Esophagus muscularis mucosa (tissue), 4 donors: ENCODE measurements at regions not wholly inside any gene's neighbourhood (a gene's known extent, or its start where the extent isn't known, plus 50 kb on each side); places are given as distances from the start of the nearest gene placed in this dataset.

ENCODE experiments used
- DNase-seq: peaks from one replicate; pipeline ENCODE4 v3.0.0-alpha.2; 2017; ENCODE audit errors: extremely low spot score
- H3K27ac ChIP-seq, 4 donors: fragments of 200-600 bp; sonication (generic); replicated peaks in 1 of 4; 1 replicate in 3 of 4; 2 replicates in 1 of 4; pipeline ENCODE4 v1.5.1; 2016 to 2019; ENCODE audit warnings: mild to moderate bottlenecking in 1 of 4
- H3K27me3 ChIP-seq, 4 donors: fragments of 200-600 bp; sonication (generic); one replicate each; pipeline versions ENCODE4 v1.5.1 to v1.6.0; 2016 to 2019
- H3K36me3 ChIP-seq, 4 donors: fragments of 200-600 bp; sonication (generic); one replicate each; pipeline ENCODE4 v1.5.1; 2016 to 2019
- H3K4me1 ChIP-seq, 4 donors: fragments of 200-600 bp; sonication (generic); one replicate each; pipeline ENCODE4 v1.5.1; 2016 to 2019
- H3K4me3 ChIP-seq, 4 donors: fragments of 200-600 bp; sonication (generic); 1 replicate in 2 of 4; 2 replicates in 2 of 4; pipeline ENCODE4 v1.5.1; 2016 to 2019; ENCODE audit warnings: mild to moderate bottlenecking in 4 of 4, moderate library complexity in 1 of 4
- H3K9me3 ChIP-seq, 4 donors: fragments of 200-600 bp; sonication (generic); 1 replicate in 3 of 4; 2 replicates in 1 of 4; pipeline ENCODE4 v1.5.1; 2016 to 2019
- CTCF ChIP-seq, 3 experiments: fragments of 200-600 bp in 2 of 3; fragments of 450-650 bp in 1 of 3; sonication (generic) in 2 of 3; IDR thresholded peaks; one replicate each; pipeline ENCODE4 v1.5.1; 2017 to 2019; ENCODE audit warnings: antibody characterized with exemption in 3 of 3, mild to moderate bottlenecking in 2 of 3, moderate library complexity in 1 of 3
- EP300 ChIP-seq: sonication (generic); formaldehyde crosslinking; IDR thresholded peaks from one replicate; pipeline ENCODE4 v1.6.1; 2017; ENCODE audit warnings: antibody characterized with exemption
- POLR2A ChIP-seq: fragments of 450-650 bp; IDR thresholded peaks from one replicate; pipeline ENCODE4 v1.6.1; 2017; ENCODE audit warnings: antibody characterized with exemption, moderate library complexity, mild to moderate bottlenecking, low read depth
- POLR2AphosphoS5 ChIP-seq, 2 donors: sonication (generic); formaldehyde crosslinking; IDR thresholded peaks; one replicate each; pipeline ENCODE4 v1.6.1; 2017; ENCODE audit warnings: antibody characterized with exemption in 2 of 2
- WGBS: methylation state at CpG from one replicate; pipeline ENCODE4 v1.1.5; 2018; 5-methylcytosine and 5-hydroxymethylcytosine counted together
- intact Hi-C: fragments of 100-400 bp; cut with DNase I; formaldehyde crosslinking; loops from one replicate; pipeline ENCODE4 v1.15.1; 2023

- Histone ChIP-seq H3K27ac (no peak overlapping the region), H3K4me3 (no peak overlapping the region), H3K36me3 (no peaks in the 10 kb centered on the region), H3K4me1 (no peaks in the 10 kb centered on the region), H3K27me3 (no peaks in the 10 kb centered on the region), H3K9me3 (peaks cover 0 to 6% (median 0%) of the 10 kb centered on the region in 4 donors)
- WGBS: 96% methylated on average over 3 of the region's 3 CpGs
- no peak for TF ChIP-seq POLR2AphosphoS5 (IDR thresholded peaks at IDR 0.05)
- no peak for TF ChIP-seq POLR2A
- TF ChIP-seq EP300: no peak
- no peak for TF ChIP-seq CTCF (IDR thresholded peaks at IDR 0.05)
- no peak for DNase-seq
- intact Hi-C loops: no loop called here
Measured at GRCh38 chr2:196492946-196493345, 146.6 kb upstream of the CCDC150 start.

- no peak for TF ChIP-seq POLR2A
- no peak for TF ChIP-seq CTCF (IDR thresholded peaks at IDR 0.05)
- no peak for TF ChIP-seq POLR2AphosphoS5 (IDR thresholded peaks at IDR 0.05)
- no peak for TF ChIP-seq EP300
- intact Hi-C loops: no loop called here
- Histone ChIP-seq H3K27me3 (no peaks in the 10 kb centered on the region), H3K4me3 (no peak overlapping the region), H3K9me3 (peaks cover 0 to 21% (median 6%) of the 10 kb centered on the region in 4 donors), H3K36me3 (no peaks in the 10 kb centered on the region), H3K27ac (no peak overlapping the region), H3K4me1 (no peaks in the 10 kb centered on the region)
- WGBS: 75% methylated on average over 3 of the region's 3 CpGs
- no peak for DNase-seq
Measured at GRCh38 chr2:196498962-196499361, 140.6 kb upstream of the CCDC150 start.

- Histone ChIP-seq H3K27me3 (no peaks in the 10 kb centered on the region), H3K4me3 (no peak overlapping the region), H3K9me3 (peaks cover 0 to 21% (median 6%) of the 10 kb centered on the region in 4 donors), H3K27ac (no peak overlapping the region), H3K4me1 (no peaks in the 10 kb centered on the region), H3K36me3 (no peaks in the 10 kb centered on the region)
- no peak for DNase-seq
- intact Hi-C loops: no loop called here
- 95% methylated on average over 2 of the region's 2 CpGs for WGBS
- no peak for TF ChIP-seq POLR2AphosphoS5 (IDR thresholded peaks at IDR 0.05)
- TF ChIP-seq POLR2A: no peak
- TF ChIP-seq CTCF (IDR thresholded peaks at IDR 0.05): no peak
- no peak for TF ChIP-seq EP300
Measured at GRCh38 chr2:196499686-196500085, 139.8 kb upstream of the CCDC150 start.

- H3K4me1 ChIP-seq: no peaks in the 10 kb centered on the region
- TF ChIP-seq EP300: no peak
- no peak for TF ChIP-seq CTCF (IDR thresholded peaks at IDR 0.05)
- TF ChIP-seq POLR2A: no peak
- 93% methylated on average over 4 of the region's 4 CpGs for WGBS
- H3K27ac ChIP-seq: no peak overlapping the region
- H3K9me3 ChIP-seq: peaks cover 0 to 21% (median 6%) of the 10 kb centered on the region in 4 donors
- DNase-seq: no peak
- H3K4me3 ChIP-seq: no peak overlapping the region
- H3K36me3 ChIP-seq: no peaks in the 10 kb centered on the region
- H3K27me3 ChIP-seq: no peaks in the 10 kb centered on the region
- intact Hi-C loops: no loop called here
Measured at GRCh38 chr2:196500686-196501431, 138.7 kb upstream of the CCDC150 start.

GRCh38 chr2:196501836-196502235 lies 137.7 kb upstream of the CCDC150 start:
- 74% methylated on average over 2 of the region's 2 CpGs for WGBS
- Histone ChIP-seq H3K9me3 (peaks cover 0 to 21% (median 6%) of the 10 kb centered on the region in 4 donors), H3K36me3 (no peaks in the 10 kb centered on the region), H3K27ac (no peak overlapping the region), H3K4me3 (no peak overlapping the region), H3K27me3 (no peaks in the 10 kb centered on the region), H3K4me1 (no peaks in the 10 kb centered on the region)
- no peak for DNase-seq
- intact Hi-C loops: no loop called here
- TF ChIP-seq POLR2AphosphoS5 (IDR thresholded peaks at IDR 0.05) (no peak), EP300 (no peak), POLR2A (no peak), CTCF (IDR thresholded peaks at IDR 0.05) (no peak)
